Ovary (tissue), 3 donors: ENCODE measurements at regions not wholly inside any gene's neighbourhood (a gene's known extent, or its start where the extent isn't known, plus 50 kb on each side); places are given as distances from the start of the nearest gene placed in this dataset.

Experiments used
- CTCF ChIP-seq, 3 donors: fragments of 450-650 bp in 2 of 3; fragments of 200-600 bp in 1 of 3; IDR thresholded peaks; one replicate each; pipeline versions ENCODE4 v1.5.1 to v1.8.0; 2016 to 2022; ENCODE audit warnings: antibody characterized with exemption in 3 of 3, mild to moderate bottlenecking in 1 of 3
- EP300 ChIP-seq: sonication (generic); formaldehyde crosslinking; IDR thresholded peaks from one replicate; pipeline ENCODE4 v1.6.1; 2017; ENCODE audit warnings: antibody characterized with exemption
- donor health status: DM: no; HTN: no; CAD: no.

GRCh38 chr6:91476000-91476399 lies 889.1 kb upstream of the MAP3K7 start:
- no peak for TF ChIP-seq EP300
- TF ChIP-seq CTCF (IDR thresholded peaks at IDR 0.05) = no peak
